Endothelial cell (in vitro differentiated cells): ENCODE measurements at regions not wholly inside any gene's neighbourhood (a gene's known extent, or its start where the extent isn't known, plus 50 kb on each side); places are given as distances from the start of the nearest gene placed in this dataset.

Source experiments
- DNase-seq: peaks from one replicate; pipeline ENCODE4 v3.0.0; 2021; ENCODE audit warnings: low spot score
- H3K27ac Mint-ChIP-seq: one replicate; pipeline ENCODE4 v1.8.0; 2021; ENCODE audit warnings: mixed read lengths, inconsistent platforms; ENCODE audit not compliant: unreplicated experiment
- H3K27me3 Mint-ChIP-seq: one replicate; pipeline ENCODE4 v1.8.0; 2021; ENCODE audit warnings: mild to moderate bottlenecking, moderate library complexity, mixed read lengths, inconsistent platforms; ENCODE audit not compliant: unreplicated experiment
- H3K36me3 Mint-ChIP-seq: one replicate; pipeline ENCODE4 v1.8.0; 2021; ENCODE audit warnings: mild to moderate bottlenecking, low read depth, mixed read lengths, inconsistent platforms; ENCODE audit not compliant: unreplicated experiment
- H3K4me1 Mint-ChIP-seq: one replicate; pipeline ENCODE4 v1.8.0; 2021; ENCODE audit warnings: mild to moderate bottlenecking, mixed read lengths, inconsistent platforms; ENCODE audit not compliant: unreplicated experiment
- H3K4me3 Mint-ChIP-seq: one replicate; pipeline ENCODE4 v1.8.0; 2021; ENCODE audit warnings: mild to moderate bottlenecking, mixed read lengths, inconsistent platforms; ENCODE audit not compliant: unreplicated experiment
- H3K9me3 Mint-ChIP-seq: one replicate; pipeline ENCODE4 v1.8.0; 2021; ENCODE audit warnings: mixed read lengths, inconsistent platforms; ENCODE audit not compliant: unreplicated experiment
- TF ChIP-seq, protein P1 (sequence below): fragments of 200-600 bp; sonication (generic); IDR thresholded peaks from one replicate; pipeline ENCODE4 v1.5.0; 2021; ENCODE audit warnings: antibody characterized with exemption; ENCODE audit not compliant: unreplicated experiment

DNA sequence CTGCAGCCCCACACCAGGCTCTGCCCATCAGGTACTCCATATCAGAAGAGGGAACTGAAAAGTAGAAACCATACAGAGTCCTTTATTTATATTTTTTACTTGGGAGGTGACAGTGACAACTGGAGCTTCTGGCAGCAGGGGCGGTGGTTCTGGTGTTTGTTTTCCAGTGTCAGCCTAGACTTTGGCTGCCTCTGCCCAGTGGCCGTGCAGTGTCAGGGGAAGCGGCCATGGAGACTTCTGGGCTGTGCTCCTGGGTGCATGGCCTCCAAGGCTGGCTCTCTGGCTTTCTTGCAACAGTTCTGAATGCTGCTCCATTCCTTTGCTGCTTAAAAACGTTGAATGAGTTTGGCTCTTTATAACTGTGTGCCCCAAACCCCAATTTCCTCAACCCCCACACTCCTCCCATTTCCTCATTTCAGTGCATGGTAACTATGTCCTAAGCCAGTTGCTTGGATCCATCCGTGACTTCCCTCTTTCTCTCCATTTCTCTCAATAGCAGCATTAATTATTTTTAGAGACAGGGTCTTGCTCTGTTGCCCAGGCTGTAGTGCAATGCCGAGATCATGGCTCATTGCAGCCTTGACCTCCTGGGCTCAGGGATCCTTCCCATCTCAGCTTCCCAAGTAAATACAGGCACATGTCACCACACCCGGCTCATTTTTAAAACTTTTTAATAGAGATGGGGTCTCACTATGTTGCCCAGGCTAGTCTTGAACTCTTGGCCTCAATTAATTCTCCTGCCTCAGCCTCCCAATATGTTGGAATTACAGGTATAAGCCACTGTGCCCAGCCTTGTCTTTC, 141.1 kb upstream of the SGK1 start:
- H3K4me3 Mint-ChIP-seq, result no peak overlapping the region

DNA sequence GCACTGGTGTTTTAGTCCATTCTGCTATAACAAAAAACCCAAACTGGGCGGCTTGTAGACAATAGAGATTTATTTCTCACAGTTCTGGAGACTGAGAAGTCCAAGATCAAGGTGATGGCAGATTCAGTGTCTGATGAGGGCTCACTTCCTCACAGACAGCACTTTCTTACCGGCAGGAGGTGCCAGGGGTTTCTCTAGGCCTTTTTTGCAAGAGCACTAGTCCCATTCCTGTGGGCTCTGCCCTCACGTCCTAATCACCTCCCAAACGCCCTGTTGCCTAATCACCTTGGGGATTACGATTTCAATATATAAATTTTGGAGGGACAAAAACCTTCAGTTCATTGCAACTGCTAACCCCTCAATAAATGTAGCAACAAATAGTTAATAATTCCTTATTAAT, 140.0 kb upstream of the SGK1 start:
- DNase-seq, result no peak
- no peak overlapping the region for H3K27ac Mint-ChIP-seq
- no peak overlapping the region for H3K4me3 Mint-ChIP-seq
- H3K27me3 Mint-ChIP-seq, result no peaks in the 10 kb centered on the region
- H3K9me3 Mint-ChIP-seq, result no peaks in the 10 kb centered on the region
- H3K4me1 Mint-ChIP-seq, result no peaks in the 10 kb centered on the region
- no peaks in the 10 kb centered on the region for H3K36me3 Mint-ChIP-seq
- TF ChIP-seq, protein P1, sequence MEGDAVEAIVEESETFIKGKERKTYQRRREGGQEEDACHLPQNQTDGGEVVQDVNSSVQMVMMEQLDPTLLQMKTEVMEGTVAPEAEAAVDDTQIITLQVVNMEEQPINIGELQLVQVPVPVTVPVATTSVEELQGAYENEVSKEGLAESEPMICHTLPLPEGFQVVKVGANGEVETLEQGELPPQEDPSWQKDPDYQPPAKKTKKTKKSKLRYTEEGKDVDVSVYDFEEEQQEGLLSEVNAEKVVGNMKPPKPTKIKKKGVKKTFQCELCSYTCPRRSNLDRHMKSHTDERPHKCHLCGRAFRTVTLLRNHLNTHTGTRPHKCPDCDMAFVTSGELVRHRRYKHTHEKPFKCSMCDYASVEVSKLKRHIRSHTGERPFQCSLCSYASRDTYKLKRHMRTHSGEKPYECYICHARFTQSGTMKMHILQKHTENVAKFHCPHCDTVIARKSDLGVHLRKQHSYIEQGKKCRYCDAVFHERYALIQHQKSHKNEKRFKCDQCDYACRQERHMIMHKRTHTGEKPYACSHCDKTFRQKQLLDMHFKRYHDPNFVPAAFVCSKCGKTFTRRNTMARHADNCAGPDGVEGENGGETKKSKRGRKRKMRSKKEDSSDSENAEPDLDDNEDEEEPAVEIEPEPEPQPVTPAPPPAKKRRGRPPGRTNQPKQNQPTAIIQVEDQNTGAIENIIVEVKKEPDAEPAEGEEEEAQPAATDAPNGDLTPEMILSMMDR, result no peak

More for the DNA sequence above, 141.1 kb upstream of the SGK1 start:
- no peaks in the 10 kb centered on the region for H3K9me3 Mint-ChIP-seq
- no peaks in the 10 kb centered on the region for H3K36me3 Mint-ChIP-seq
- H3K4me1 Mint-ChIP-seq, result no peaks in the 10 kb centered on the region
- H3K27me3 Mint-ChIP-seq, result no peaks in the 10 kb centered on the region
- no peak for DNase-seq
- TF ChIP-seq, protein P1, result no peak
- no peak overlapping the region for H3K27ac Mint-ChIP-seq

- Mint-ChIP-seq H3K9me3 (no peaks in the 10 kb centered on the region), H3K27me3 (peaks cover 3% of the 10 kb centered on the region), H3K4me3 (no peak overlapping the region), H3K4me1 (no peaks in the 10 kb centered on the region), H3K36me3 (no peaks in the 10 kb centered on the region), H3K27ac (no peak overlapping the region)
- no peak for DNase-seq
- TF ChIP-seq, protein P1, result no peak
Measured at GRCh38 chr6:134456226-134456625, 138.3 kb upstream of the SGK1 start.

DNA sequence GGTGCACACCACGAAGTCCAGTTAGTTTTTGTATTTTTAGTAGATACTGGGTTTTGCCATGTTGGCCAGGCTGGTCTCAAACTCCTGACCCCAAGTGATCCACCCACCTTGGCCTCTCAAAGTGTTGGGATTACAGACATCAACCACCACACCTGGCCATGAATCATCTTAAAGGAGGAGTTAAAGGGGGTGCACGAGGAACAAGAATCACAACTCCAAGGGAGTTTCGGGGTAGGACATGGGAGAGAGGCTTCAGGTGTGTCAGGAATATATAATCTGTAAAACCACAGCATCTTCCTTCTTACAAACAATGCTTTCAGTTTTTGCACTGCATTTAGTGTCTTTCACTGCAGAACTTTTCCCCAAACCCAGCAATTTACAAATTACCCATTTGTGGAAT, 137.4 kb upstream of the SGK1 start:
- H3K4me3 Mint-ChIP-seq, result no peak overlapping the region
- DNase-seq, result no peak
- TF ChIP-seq, protein P1, result no peak
- no peaks in the 10 kb centered on the region for H3K36me3 Mint-ChIP-seq
- no peak overlapping the region for H3K27ac Mint-ChIP-seq
- no peaks in the 10 kb centered on the region for H3K4me1 Mint-ChIP-seq
- H3K9me3 Mint-ChIP-seq, result no peaks in the 10 kb centered on the region
- peaks cover 3% of the 10 kb centered on the region for H3K27me3 Mint-ChIP-seq

DNA sequence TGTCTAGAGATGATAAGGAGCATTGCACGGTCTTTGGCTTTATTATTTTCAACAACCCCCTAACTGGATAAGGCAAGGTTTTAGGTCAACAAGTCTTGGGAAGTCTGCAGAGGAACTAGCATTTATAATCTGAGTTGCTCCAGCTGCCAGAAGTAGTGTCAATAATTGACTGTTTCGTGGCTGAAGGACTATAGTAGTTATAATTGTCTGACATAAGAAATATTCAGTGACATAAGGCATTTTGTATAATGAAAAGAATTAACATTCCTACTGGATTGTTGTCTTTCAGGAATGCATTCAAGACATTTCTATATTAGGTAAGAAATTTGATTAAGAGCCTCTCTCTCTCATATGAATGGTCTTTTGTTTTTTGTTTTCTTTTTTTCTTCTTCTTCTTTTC, 136.9 kb upstream of the SGK1 start:
- H3K4me3 Mint-ChIP-seq, result no peak overlapping the region
- TF ChIP-seq, protein P1, result no peak
- DNase-seq, result no peak
- peaks cover 3% of the 10 kb centered on the region for H3K27me3 Mint-ChIP-seq
- no peaks in the 10 kb centered on the region for H3K4me1 Mint-ChIP-seq
- H3K9me3 Mint-ChIP-seq, result no peaks in the 10 kb centered on the region
- no peak overlapping the region for H3K27ac Mint-ChIP-seq
- no peaks in the 10 kb centered on the region for H3K36me3 Mint-ChIP-seq
